ENCODE measurements at regions not wholly inside any gene's neighbourhood (a gene's known extent, or its start where the extent isn't known, plus 50 kb on each side); places are given as distances from the start of the nearest gene placed in this dataset.

DNA sequence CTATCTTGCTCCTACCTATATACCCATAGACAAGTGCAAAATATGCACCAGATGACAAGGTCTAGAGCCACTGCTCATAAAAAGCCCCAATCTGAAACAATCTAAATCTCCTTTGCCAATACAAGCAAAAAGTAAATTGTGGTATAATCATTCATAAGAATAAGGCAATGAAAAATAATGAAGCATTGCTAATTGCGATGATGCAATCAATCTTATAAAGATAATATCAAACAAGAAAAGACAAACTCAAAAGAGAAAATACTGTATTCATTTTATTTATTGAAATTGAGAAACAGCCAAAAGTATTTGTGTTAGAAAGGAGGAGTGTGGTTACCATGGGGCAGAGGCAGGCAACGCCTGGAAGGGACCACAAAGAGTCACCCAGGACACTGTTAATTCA, 175.9 kb upstream of the GYPC start:
- TF ChIP-seq, protein P1, sequence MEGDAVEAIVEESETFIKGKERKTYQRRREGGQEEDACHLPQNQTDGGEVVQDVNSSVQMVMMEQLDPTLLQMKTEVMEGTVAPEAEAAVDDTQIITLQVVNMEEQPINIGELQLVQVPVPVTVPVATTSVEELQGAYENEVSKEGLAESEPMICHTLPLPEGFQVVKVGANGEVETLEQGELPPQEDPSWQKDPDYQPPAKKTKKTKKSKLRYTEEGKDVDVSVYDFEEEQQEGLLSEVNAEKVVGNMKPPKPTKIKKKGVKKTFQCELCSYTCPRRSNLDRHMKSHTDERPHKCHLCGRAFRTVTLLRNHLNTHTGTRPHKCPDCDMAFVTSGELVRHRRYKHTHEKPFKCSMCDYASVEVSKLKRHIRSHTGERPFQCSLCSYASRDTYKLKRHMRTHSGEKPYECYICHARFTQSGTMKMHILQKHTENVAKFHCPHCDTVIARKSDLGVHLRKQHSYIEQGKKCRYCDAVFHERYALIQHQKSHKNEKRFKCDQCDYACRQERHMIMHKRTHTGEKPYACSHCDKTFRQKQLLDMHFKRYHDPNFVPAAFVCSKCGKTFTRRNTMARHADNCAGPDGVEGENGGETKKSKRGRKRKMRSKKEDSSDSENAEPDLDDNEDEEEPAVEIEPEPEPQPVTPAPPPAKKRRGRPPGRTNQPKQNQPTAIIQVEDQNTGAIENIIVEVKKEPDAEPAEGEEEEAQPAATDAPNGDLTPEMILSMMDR (conservative IDR thresholded peaks at IDR 0.05 in 1 of 2, IDR thresholded peaks at IDR 0.05 in 1 of 2; ENCODE audit: low read depth in 1 of 2, low read length in 2 of 2): no peak
- no peak for TF ChIP-seq EZH2 (IDR thresholded peaks at IDR 0.05; ENCODE audit: low read length, missing control alignments)

Data from fibroblast of lung (primary cell).